H9 (cell line): ENCODE measurements at regions not wholly inside any gene's neighbourhood (a gene's known extent, or its start where the extent isn't known, plus 50 kb on each side); places are given as distances from the start of the nearest gene placed in this dataset.

ENCODE experiments used
- DNase-seq: peaks from one replicate; pipeline ENCODE4 v3.0.0-alpha.2; 2017
- H2AFZ ChIP-seq: one replicate; pipeline ENCODE4 v1.6.1; 2013; ENCODE audit warnings: mild to moderate bottlenecking, low read length, control low read depth, moderate library complexity
- H2AK5ac ChIP-seq: 2 replicates; pipeline ENCODE4 v1.6.1; 2013; ENCODE audit warnings: low read length, control low read depth, mixed read lengths; ENCODE audit not compliant: insufficient read length
- H2BK120ac ChIP-seq: one replicate; pipeline ENCODE4 v1.6.1; 2013; ENCODE audit warnings: low read depth, mild to moderate bottlenecking, low read length, control low read depth, inconsistent platforms; ENCODE audit not compliant: poor library complexity, severe bottlenecking
- H2BK12ac ChIP-seq: 2 replicates; pipeline ENCODE4 v1.6.1; 2013; ENCODE audit warnings: low read length, control low read depth, mixed read lengths, low read depth; ENCODE audit not compliant: insufficient read length
- H2BK15ac ChIP-seq: 2 replicates; pipeline ENCODE4 v1.6.1; 2013; ENCODE audit warnings: low read depth, low read length, control low read depth
- H2BK20ac ChIP-seq: one replicate; pipeline ENCODE4 v1.6.1; 2013; ENCODE audit warnings: low read depth, mild to moderate bottlenecking, low read length, control low read depth, inconsistent platforms; ENCODE audit not compliant: poor library complexity, severe bottlenecking
- H2BK5ac ChIP-seq: 2 replicates; pipeline ENCODE4 v1.6.1; 2013; ENCODE audit warnings: low read length, control low read depth, mixed read lengths; ENCODE audit not compliant: insufficient read length
- H3K14ac ChIP-seq: 2 replicates; pipeline ENCODE4 v1.6.1; 2013; ENCODE audit warnings: low read length, control low read depth; ENCODE audit not compliant: insufficient read depth
- H3K18ac ChIP-seq: 2 replicates; pipeline ENCODE4 v1.6.1; 2013; ENCODE audit warnings: low read depth, mild to moderate bottlenecking, mixed read lengths, low read length, control low read depth; ENCODE audit not compliant: insufficient read length
- H3K23ac ChIP-seq: 2 replicates; pipeline ENCODE4 v1.6.1; 2013; ENCODE audit warnings: low read length, control low read depth, mixed read lengths, low read depth; ENCODE audit not compliant: insufficient read length
- H3K23me2 ChIP-seq: 2 replicates; pipeline ENCODE4 v1.6.1; 2013; ENCODE audit warnings: low read depth, mild to moderate bottlenecking, mixed read lengths, low read length, control low read depth; ENCODE audit not compliant: insufficient read length, poor library complexity, severe bottlenecking
- H3K27ac ChIP-seq: 2 replicates; pipeline ENCODE4 v1.5.1; 2013; ENCODE audit warnings: low read length, control low read depth, mixed read lengths, low read depth; ENCODE audit not compliant: insufficient read length
- H3K27me3 ChIP-seq: 2 replicates; pipeline ENCODE4 v1.6.1; 2013; ENCODE audit warnings: low read length, control low read depth, inconsistent platforms; ENCODE audit not compliant: insufficient read depth
- H3K4ac ChIP-seq: 2 replicates; pipeline ENCODE4 v1.6.1; 2013; ENCODE audit warnings: low read depth, mild to moderate bottlenecking, control low read depth, inconsistent platforms, low read length, moderate library complexity
- H3K4me1 ChIP-seq: 2 replicates; pipeline ENCODE4 v1.6.1; 2013; ENCODE audit warnings: low read length, control low read depth, inconsistent platforms; ENCODE audit not compliant: insufficient read depth
- H3K4me2 ChIP-seq: 2 replicates; pipeline ENCODE4 v1.6.1; 2013; ENCODE audit warnings: low read length, control low read depth, mixed read lengths; ENCODE audit not compliant: insufficient read length, insufficient read depth
- H3K56ac ChIP-seq: 2 replicates; pipeline ENCODE4 v1.6.1; 2013; ENCODE audit warnings: low read depth, mild to moderate bottlenecking, mixed read lengths, low read length, control low read depth; ENCODE audit not compliant: insufficient read length
- H3K79me1 ChIP-seq: 2 replicates; pipeline ENCODE4 v1.6.1; 2013; ENCODE audit warnings: low read depth, mild to moderate bottlenecking, moderate library complexity, low read length, control low read depth, inconsistent platforms; ENCODE audit not compliant: insufficient read depth, poor library complexity, severe bottlenecking
- H3K79me2 ChIP-seq: 2 replicates; pipeline ENCODE4 v1.6.1; 2013; ENCODE audit warnings: low read length, control low read depth, inconsistent platforms; ENCODE audit not compliant: insufficient read depth
- H3K9ac ChIP-seq: 2 replicates; pipeline ENCODE4 v1.6.1; 2013; ENCODE audit warnings: low read length, control low read depth, mixed read lengths; ENCODE audit not compliant: insufficient read length; ENCODE audit errors: extremely low read depth
- H3K9me3 ChIP-seq: one replicate; pipeline ENCODE4 v1.6.1; 2013; ENCODE audit warnings: low read depth, low read length, inconsistent platforms; ENCODE audit not compliant: control insufficient read depth
- H3T11ph ChIP-seq: one replicate; pipeline ENCODE4 v1.6.1; 2013; ENCODE audit warnings: mild to moderate bottlenecking, low read length, control low read depth, inconsistent platforms
- H4K20me1 ChIP-seq: one replicate; pipeline ENCODE4 v1.6.1; 2013; ENCODE audit not compliant: control insufficient read depth, insufficient read length, insufficient read depth
- H4K5ac ChIP-seq: 2 replicates; pipeline ENCODE4 v1.6.1; 2013; ENCODE audit warnings: low read depth, mild to moderate bottlenecking, mixed read lengths, low read length, control low read depth; ENCODE audit not compliant: insufficient read length
- H4K8ac ChIP-seq: replicated peaks from 2 replicates; pipeline ENCODE4 v1.6.1; 2013; ENCODE audit warnings: low read length, control low read depth, mixed read lengths, low read depth; ENCODE audit not compliant: insufficient read length
- H4K91ac ChIP-seq: 2 replicates; pipeline ENCODE4 v1.6.1; 2013; ENCODE audit warnings: low read depth, mild to moderate bottlenecking, moderate library complexity, mixed read lengths, low read length, control low read depth; ENCODE audit not compliant: insufficient read length
- H3K27ac Mint-ChIP-seq, 3 experiments: 2 replicates in 2 of 3; 3 replicates in 1 of 3; pipeline ENCODE4 v1.8.0; 2020 to 2021; ENCODE audit warnings: mixed read lengths in 3 of 3, mild to moderate bottlenecking in 1 of 3, moderate library complexity in 1 of 3
- H3K27me3 Mint-ChIP-seq: 2 replicates; pipeline ENCODE4 v1.8.0; 2021; ENCODE audit warnings: low read depth, mild to moderate bottlenecking, moderate library complexity, mixed read lengths
- H3K36me3 Mint-ChIP-seq, 3 experiments: 2 replicates in 2 of 3; 3 replicates in 1 of 3; pipeline ENCODE4 v1.8.0; 2020 to 2021; ENCODE audit warnings: low read depth in 3 of 3, mixed read lengths in 3 of 3; ENCODE audit not compliant: insufficient read depth in 1 of 3
- H3K4me1 Mint-ChIP-seq, 2 experiments: 2 replicates each; pipeline ENCODE4 v1.8.0; 2020; ENCODE audit warnings: mixed read lengths in 2 of 2
- H3K4me3 Mint-ChIP-seq, 2 experiments: 2 replicates in 1 of 2; 3 replicates in 1 of 2; pipeline ENCODE4 v1.8.0; 2020 to 2021; ENCODE audit warnings: mild to moderate bottlenecking in 2 of 2, mixed read lengths in 2 of 2, moderate library complexity in 1 of 2
- H3K9me3 Mint-ChIP-seq, 2 experiments: 2 replicates in 1 of 2; 3 replicates in 1 of 2; pipeline ENCODE4 v1.8.0; 2020; ENCODE audit warnings: mild to moderate bottlenecking in 2 of 2, mixed read lengths in 2 of 2, moderate library complexity in 1 of 2
- WGBS: extraction: QIAGEN DNeasy Blood & Tissue Kit; methylation state at CpG from one replicate; pipeline ENCODE4 v1.1.7; 2013; ENCODE audit warnings: missing lambda C conversion rate, low lambda C conversion rate, mixed read lengths; ENCODE audit not compliant: insufficient read length; ENCODE audit errors: extremely low coverage; 5-methylcytosine and 5-hydroxymethylcytosine counted together
- TF ChIP-seq, protein P1 (sequence below): fragments of 200-600 bp; sonication (generic); conservative IDR thresholded peaks from 3 replicates; pipeline ENCODE4 v1.8.0; 2021; ENCODE audit warnings: antibody characterized with exemption, mild to moderate bottlenecking

DNA sequence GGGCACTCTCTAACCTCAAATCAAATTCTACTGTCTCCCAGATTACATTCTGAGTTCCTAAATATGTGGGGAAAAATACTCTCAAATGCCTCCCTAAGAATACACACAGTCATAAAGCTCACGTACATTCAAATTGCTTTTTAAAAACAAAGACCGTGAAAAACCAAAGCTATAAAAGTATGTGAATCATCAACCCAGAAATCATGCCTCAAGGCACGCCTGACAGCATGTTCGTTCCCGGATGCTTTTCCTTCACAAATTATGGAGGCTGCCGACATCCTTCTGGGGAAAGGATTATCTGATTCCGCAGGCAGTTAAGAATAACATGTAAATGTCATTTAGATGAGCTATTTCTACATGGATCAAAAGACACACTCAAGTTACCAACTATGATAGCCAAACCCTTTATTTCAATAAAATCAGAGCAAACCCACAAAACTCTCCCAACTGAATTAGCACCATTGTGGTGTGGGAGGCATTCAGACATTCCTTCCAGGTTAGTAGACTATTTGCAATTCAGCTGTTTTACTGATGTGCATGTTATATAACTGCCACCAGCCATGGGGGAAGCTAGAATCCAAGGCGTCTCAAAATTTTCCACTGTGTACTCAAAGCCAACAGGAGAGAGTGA, 398.2 kb upstream of the TRIB2 start:
- Histone ChIP-seq H3K9ac (no peak overlapping the region), H3K14ac (no peak overlapping the region), H3K4me1 (peaks cover 6% of the 10 kb centered on the region; the same call in 1 of the 2 replicates), H3K4ac (no peak overlapping the region), H3K4me2 (no peak overlapping the region), H2BK120ac (no peak overlapping the region), H3K27me3 (no peaks in the 10 kb centered on the region), H2BK20ac (no peak overlapping the region), H3T11ph (no peak overlapping the region), H3K9me3 (no peaks in the 10 kb centered on the region), H2AK5ac (no peak overlapping the region), H4K20me1 (no peaks in the 10 kb centered on the region), H3K27ac (no peak overlapping the region), H3K79me1 (no peaks in the 10 kb centered on the region), H4K91ac (no peak overlapping the region), H3K23me2 (no peaks in the 10 kb centered on the region), H3K79me2 (no peaks in the 10 kb centered on the region), H2BK5ac (no peak overlapping the region), H2BK12ac (no peak overlapping the region), H3K23ac (no peak overlapping the region), H4K5ac (no peak overlapping the region), H2BK15ac (no peak overlapping the region), H3K56ac (no peak overlapping the region), H2AFZ (no peak overlapping the region), H4K8ac (no peak overlapping the region), H3K18ac (no peak overlapping the region)
- Mint-ChIP-seq H3K9me3 (no peaks in the 10 kb centered on the region), H3K4me1 (peaks cover 20 to 35% of the 10 kb centered on the region in 2 experiments), H3K4me3 (no peak overlapping the region), H3K27ac (no peak overlapping the region), H3K27me3 (peaks cover 2% of the 10 kb centered on the region), H3K36me3 (no peaks in the 10 kb centered on the region)
- TF ChIP-seq, protein P1, sequence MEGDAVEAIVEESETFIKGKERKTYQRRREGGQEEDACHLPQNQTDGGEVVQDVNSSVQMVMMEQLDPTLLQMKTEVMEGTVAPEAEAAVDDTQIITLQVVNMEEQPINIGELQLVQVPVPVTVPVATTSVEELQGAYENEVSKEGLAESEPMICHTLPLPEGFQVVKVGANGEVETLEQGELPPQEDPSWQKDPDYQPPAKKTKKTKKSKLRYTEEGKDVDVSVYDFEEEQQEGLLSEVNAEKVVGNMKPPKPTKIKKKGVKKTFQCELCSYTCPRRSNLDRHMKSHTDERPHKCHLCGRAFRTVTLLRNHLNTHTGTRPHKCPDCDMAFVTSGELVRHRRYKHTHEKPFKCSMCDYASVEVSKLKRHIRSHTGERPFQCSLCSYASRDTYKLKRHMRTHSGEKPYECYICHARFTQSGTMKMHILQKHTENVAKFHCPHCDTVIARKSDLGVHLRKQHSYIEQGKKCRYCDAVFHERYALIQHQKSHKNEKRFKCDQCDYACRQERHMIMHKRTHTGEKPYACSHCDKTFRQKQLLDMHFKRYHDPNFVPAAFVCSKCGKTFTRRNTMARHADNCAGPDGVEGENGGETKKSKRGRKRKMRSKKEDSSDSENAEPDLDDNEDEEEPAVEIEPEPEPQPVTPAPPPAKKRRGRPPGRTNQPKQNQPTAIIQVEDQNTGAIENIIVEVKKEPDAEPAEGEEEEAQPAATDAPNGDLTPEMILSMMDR = no peak
- no CpG with 5 or more reads among the region's 8 CpGs for WGBS
- DNase-seq = no peak
